Stimulated activated CD8-positive, alpha-beta memory T cell treated with anti-CD3 and anti-CD28 coated beads, Interleukin-15, amount 100 ng/mL, for 24 hours (primary cell): ENCODE measurements at regions not wholly inside any gene's neighbourhood (a gene's known extent, or its start where the extent isn't known, plus 50 kb on each side); places are given as distances from the start of the nearest gene placed in this dataset.

Source experiments
- DNase-seq: peaks from one replicate; pipeline ENCODE4 v3.0.0-alpha.2; 2020; ENCODE audit warnings: low read depth

DNA sequence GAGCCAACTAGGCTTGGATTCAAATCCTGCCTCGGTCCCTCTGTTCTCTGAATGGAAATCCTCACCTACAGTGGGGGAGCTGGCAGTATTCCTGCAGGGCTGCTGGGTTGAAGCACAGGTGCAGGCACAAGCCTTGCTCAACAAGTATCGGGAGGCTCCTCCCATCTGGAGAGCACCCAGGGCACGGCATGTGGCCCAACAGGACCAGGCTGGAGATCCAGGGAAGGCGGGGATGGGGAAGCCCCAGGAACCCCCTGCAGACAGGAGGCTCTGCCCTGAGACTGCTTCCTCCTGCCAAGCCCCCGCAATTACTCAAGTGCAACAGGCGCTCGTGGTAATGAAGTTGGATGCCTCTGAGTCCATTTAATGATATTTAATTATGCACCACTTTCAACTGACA lies 128.0 kb upstream of the VSTM2B start:
- no peak for DNase-seq

DNA sequence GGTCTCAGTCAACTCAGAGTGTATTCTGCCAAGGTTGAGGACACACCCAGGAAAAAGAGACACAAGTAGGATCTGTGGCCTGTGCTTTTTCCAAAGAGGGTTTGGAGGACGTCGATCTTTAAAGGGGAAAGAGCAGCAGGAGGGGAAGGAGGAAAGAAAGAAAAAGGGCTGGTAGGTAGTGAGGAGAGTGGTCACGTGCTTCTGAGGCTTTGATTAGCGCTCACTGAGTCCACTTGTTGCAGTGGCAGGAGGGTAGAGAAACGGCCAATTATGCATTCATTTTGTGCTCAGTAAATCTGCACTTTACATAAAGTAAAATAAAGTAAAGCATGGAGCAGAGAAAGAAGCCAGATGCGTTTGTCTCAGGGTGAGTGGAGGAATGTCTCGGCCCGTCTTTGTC lies 126.0 kb upstream of the VSTM2B start:
- DNase-seq, result no peak

DNA sequence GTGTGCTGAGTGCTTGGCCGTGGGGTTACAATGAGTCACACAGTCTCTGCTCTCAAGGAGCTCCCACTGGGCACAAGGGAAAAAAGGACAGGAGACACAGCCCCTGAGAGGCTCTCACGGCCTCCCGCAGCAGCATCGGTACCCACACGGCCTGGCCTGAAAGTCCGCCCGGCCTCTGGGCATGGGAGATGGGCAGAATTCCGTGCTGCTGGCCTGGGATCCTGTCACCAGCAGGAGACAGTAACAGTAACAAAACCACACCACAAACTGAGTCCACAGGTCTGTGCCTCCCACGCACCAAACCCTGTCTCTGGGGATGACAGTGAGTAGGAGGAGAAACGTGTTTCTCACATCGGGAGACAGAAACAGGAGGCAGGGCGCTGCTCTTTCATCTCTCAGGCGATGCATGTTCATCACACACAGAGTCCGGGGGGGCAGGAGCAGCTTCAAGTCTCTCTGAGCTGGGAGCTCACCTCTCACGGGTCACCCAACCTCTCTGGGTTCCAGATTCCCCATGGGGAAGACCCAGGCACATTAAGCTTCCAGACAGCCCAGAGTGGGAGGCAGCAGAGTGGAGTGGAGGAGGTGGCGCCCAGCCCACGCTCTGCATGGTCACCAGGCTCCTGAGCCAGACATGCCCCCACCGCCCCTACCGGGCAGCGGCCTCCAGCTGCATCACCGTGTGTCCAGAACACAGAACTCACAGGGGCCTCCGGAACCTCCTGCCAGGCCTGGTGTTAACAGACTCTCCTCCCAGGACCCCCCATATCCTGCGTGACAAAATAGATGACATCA lies 124.7 kb upstream of the VSTM2B start:
- no peak for DNase-seq

DNA sequence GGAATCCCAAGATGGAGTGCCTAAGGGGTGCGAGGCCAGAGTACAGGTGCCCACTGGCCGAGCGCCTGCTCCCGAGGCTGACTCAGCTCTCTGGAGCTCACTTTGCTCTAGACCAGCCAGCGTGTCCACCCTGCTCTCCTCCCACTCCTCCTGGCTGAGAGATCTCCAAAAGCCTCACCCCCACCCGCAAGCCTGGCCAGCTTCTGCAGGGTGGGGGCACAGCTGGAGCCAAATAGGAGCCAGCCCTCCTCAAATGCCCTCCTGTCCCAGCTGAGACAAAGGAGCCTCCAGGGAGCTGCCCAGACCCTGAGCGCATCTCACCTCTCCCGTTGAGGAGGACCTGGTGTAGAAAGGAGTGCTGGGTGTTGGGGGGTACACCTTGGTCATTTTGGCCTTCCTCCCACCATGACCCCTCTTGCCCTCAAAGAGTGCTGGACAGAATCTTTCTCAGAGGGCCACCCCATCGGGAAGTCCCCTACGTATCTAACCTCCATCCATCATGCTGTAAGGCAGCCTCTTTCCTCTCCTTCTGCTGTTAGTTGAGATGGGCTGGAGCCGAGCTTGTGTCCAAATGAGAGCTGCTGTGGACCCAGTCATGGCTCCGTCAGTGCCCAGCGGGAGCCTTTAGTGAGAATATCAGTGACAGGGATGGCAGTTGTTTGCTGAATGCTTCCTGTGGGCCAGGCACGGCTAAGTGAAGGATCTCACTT lies 123.9 kb upstream of the VSTM2B start:
- DNase-seq, result no peak

DNA sequence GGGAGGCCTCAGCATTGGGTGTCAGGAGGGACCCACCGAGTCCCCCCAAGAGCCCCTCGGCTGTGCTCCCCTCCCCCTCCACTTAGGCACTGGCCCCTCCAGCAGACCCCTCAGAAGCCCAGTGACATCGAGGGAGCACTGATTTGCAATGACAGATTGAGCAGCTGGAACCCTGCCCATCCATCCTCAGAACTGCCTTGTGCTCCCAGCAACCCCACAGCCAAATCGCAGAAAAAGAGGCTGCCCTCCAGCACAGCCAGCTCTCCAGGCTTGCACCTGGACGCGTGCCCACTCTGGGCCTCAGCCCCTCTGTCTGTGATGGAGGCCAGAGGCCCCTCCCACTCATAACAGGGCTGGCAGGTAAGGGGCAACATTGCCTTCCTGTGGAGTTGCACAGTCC lies 123.2 kb upstream of the VSTM2B start:
- DNase-seq, result no peak

DNA sequence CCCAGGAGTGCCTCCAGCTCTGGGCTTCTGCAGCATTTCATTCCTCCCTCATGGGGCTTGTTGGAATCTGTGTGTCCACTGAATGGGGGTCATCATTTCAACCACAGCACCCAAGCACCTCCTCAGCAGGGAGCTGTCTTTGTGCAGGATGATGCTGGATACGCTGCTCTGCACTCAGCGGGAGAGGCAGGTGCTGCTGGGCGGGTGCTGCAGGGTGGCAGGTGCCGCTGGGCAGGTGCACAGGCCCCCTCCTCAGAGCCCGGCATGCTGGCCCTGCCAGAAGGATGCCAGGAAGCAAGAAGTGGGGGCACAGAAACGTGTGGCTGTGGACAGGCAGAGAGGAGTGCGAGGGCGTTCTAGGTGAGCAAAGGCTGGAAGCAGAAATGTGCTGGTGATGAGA lies 121.8 kb upstream of the VSTM2B start:
- DNase-seq, result no peak

DNA sequence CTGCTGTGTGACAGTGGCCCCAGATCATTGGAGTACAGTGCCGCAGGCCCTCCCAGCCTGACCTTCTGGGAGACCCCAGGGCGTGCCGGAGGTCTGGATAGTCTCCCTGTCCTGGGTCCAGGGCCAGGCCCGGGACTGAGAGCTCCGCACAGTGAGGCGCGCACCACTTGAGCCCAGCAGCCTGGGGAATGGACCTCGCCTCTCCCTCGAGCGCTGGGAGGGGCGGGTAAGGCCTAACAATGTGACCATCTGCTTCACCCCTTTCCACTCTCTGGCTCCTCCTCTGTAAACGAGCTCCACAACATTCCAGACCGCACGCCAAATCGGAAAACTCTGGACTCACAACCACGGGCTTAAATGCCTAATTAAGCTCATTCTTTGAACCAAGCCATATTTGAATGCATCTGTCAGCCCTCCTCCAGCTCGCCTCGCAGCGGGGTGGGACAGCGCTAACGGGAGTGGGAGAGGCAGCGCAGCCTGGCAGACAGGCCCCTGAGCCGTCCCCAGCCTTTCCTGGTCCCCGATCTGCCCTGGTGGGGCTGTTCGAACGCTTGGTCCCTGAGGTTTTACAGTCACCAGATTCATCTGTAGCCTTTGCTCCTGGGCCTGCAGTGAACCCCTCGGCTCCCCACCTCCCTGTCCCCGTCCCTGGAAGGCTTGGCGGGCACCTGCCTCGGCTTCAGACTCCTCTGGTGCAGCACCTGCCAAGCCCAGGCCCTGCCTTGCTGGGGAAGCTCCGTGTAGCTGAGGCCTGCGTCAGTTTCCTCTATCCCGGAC lies 120.7 kb upstream of the VSTM2B start:
- DNase-seq, result no peak

DNA sequence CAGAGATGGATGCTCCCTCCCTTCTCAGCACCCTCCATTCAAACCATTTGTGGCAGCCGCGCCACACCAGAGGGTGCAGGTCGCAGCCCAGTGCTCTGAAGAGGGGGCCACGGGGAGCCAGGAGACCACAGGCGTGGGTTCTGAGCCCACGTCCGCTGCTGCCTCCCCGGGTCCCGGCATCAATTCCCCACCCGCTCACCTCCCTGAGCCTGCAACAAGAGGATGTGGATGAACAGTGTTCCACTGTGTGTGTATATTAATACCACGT lies 120.1 kb upstream of the VSTM2B start:
- no peak for DNase-seq

DNA sequence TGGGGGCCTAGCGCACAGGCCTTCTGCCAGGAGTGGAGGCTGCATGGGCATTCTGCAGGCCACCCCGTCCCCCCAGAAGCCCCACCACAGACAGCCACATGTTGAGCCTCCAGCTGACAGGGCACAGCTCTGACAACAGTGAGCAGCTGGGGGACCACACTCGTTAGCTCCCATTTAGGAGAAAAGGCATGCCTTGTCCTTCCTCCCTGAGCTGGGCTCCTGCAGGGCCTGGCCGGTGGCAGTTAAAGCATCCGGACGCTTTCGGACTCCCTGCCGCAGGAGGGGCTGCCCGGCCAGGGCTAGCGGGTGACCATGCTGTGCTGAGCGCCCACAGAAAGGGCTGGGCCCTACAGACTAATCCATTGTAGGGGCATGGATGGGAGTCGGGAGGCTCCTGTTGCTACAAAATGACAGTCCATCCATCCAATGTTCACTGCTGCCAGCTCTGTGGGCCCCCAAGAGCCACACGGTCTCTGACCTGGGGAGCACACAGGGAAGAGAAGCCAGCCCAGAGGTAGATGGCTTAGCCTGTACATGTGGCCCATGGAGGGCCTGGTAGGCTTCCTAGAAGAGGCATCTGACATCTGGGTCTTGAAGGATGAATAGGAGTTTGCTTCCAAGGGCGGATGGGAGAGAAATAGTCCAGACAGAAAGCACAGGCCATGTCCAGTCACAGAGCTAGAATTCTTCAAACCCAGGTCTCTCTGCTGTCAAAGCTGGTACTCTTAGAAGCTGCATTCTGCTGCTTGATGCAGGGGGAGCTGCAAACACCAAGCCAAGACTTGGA lies 116.5 kb upstream of the VSTM2B start:
- DNase-seq, result no peak

DNA sequence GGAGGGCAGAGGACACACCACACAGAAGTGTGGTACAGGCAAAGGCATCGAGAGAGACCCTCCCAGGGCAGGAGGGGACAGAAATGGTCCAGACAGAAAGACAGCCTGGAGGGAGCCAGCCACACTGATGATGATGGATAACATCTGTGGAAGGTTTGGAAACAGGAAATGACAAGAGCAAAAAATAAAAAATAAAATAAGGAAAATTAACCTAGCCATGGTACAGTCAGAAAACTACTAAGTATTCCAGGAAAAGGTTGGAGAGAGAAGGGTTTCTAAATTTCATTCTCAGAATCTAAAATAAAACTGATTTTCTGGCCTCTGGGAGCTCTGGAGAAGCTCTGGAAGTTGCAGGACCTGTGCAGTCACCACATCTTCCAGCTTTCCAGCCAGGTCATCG lies 115.2 kb upstream of the VSTM2B start:
- no peak for DNase-seq

DNA sequence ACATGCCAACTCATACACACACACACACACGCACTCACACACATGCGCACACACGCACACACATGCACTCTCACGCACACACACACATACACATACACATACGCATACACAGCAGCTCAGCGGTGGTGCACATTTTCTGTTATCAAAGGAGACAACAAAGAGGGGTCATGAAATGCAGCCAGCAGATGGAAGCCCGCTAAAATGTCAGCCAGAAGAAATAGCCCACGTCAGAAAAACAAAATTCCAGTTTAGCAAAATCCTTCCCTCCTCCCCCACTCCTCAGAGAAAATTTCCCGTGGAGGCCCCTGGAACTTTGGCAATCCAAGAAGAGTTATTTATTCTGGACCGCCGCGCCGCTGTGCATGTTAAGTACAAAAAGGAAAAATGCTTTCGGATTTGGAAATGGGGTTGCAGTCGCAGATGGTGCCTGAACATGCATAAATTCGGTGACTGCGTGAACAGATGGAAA lies 114.6 kb upstream of the VSTM2B start:
- no peak for DNase-seq

DNA sequence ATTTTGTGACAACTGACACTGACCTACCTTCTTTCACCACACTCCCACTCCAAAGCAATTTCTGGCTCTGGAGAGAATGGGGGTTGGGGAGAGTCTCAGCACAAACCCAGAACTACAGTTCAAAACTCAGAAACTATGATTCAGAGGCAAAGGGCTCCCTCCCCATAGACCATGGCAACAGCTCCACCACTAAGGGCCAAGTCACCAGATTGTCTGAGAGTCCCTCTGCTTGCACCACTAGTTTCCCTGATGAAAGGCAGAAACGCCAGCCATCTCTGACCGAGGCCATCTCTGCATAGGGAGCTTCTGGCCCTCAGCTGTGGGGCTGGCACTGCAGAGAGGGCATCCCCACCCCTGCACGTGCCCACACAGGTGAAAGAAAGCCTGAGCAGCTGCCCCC lies 112.4 kb upstream of the VSTM2B start:
- DNase-seq, result no peak

DNA sequence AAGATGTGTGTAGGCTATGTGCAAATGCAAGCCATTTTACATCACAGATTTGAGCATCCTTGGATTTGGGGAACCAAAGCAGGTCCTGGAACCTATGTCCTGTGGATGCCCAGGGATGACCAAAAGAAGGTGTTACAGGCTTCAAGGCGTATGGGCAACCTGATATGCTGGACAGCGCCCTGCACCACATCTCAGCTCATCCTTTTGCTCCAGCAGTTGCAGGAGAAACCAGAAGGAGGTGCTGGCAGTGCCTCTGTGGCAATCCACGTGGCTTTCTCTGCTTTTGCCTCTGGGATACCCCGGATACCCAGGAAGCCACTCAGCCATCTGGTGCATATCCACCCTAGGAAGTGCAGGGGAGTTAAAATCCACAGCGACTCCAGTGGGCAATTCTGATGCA lies 110.3 kb upstream of the VSTM2B start:
- no peak for DNase-seq

DNA sequence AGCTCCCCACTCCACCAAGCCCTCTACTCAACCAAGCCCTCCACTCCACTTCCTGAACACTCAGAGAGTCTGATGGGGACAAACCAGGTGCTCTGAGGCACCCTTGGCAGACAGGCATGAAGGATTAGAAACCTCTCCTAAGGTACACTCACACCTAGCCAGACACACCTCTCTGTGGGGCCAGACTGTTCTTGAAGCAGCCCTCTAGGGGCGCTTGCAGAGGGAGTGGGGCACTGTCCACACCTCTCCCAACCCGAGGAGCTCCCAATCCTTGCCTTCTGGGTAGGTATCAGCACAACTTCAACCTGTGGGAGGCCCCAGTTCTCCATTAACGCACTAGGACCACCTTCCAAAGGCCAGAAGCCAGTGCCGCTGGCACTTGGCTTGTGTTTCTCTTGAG lies 108.7 kb upstream of the VSTM2B start:
- no peak for DNase-seq

DNA sequence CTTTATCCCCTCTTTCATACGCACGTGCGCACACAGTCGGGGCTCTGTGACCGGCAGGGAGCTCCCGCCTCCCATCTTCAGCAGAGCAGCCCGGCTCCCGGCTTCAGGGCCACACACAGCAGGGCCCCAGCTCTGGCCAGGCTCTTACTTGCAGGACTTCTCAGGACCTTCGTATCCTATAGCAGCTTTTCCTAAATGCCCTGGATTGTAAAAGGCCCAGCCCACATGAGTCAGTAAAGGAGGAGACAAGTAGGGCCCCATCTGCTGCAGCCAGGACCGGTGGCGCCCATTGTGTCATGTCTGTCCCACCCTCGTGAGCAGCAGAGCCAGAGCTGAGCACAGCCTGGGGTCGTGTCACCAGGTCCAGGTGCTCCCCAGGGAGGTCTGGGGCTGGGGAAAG lies 107.6 kb upstream of the VSTM2B start:
- DNase-seq, result no peak

DNA sequence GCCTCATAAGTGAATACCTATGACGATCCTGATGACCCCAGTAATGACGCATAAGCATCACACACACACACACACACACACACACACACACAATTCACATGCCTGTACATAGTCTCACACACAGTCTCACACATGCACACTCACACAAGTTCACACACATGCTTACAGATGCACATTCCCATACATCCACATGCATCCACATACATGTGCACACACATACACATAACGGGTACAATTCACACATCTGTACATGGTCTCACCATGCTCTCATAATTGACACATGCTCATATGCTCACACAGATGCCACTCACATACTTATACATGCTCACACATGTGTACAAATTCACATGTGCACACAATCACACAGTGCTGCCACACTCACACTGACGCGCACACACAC lies 105.7 kb upstream of the VSTM2B start:
- no peak for DNase-seq

DNA sequence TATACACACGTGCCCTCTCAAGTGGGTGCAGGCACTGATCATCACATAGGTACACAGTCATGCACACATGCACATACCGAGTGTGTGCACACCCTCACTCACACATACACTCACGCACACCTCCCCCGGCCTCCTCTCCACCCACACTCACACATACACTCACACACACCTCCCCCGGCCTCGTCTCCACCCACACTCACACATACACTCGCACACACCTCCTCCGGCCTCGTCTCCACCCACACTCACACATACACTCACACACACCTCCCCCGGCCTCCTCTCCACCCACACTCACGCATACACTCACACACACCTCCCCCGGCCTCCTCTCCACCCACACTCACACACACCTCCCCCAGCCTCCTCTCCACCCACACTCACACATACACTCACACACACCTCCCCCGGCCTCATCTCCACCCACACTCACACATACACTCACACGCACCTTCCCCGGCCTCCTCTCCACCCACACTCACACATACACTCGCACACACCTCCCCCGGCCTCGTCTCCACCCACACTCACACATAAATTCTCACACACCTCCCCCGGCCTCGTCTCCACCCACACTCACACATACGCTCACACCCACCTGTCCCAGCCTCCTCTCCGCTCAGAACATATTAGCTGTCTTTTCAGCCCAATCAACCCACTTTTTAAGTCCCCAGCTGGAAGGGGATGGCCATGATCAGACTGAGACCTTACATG lies 105.2 kb upstream of the VSTM2B start:
- no peak for DNase-seq

DNA sequence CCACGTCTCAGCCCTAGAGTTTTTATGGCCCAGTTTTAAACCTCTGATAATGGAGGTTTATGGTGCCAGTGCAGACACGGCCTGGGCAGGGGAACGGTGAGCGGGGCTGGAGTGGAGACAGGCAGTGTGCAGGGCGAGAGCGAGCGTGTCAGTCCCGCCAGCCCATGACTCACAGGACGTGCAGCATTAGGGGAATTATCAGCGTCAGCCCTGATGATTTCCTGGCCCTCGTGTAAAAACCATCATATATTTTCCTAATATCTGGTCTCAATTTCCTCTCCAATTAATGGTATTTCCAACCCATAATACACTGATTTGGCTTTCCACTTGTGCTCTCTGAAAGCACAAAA lies 104.6 kb upstream of the VSTM2B start:
- no peak for DNase-seq

DNA sequence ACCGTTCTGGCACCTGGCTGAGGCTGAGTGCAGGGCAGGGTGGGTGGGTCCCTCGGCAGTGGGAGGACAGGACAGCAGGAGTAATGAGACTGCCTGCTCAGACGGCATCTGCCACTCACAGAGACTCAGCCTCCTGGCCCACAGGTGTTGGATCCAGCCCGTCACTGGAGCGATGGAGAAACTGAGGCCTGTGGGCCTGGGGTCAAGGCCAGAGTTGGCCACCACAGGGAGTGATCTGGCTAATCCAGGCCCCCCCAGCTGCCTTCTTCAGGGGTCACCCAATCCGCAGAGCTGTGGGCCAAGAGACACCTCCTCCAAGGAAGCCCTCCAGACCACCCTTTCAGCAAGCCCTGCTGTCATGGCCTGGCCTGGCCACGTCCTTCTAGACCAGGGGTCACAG lies 103.7 kb upstream of the VSTM2B start:
- no peak for DNase-seq

DNA sequence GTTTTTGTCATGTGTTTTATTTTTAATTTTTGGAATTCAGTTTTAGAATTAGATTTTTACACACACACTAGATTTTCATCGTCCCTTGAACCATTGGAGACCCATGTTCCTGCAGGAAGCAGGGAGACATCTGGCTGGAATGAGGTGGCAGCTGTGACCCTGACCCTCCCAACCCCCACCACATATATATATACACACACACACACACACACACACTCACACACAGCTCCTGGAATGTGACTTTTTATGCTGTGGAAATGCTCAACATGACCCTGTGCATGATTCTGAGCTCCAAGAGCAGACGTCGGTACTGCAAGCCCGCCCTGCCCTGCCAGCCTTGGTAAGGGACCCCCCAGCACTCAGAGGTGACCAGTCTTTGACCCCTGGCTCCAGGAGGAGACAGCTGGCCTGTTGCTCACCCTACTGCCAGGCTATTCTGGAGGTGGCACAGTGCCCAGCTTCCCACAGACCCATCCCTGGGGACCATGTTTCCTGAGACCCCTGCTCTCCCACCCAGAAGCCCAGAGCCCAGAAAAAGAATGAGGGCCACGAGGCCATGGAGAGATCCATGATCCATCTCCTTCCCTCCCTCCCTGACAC lies 103.2 kb upstream of the VSTM2B start:
- DNase-seq, result no peak

DNA sequence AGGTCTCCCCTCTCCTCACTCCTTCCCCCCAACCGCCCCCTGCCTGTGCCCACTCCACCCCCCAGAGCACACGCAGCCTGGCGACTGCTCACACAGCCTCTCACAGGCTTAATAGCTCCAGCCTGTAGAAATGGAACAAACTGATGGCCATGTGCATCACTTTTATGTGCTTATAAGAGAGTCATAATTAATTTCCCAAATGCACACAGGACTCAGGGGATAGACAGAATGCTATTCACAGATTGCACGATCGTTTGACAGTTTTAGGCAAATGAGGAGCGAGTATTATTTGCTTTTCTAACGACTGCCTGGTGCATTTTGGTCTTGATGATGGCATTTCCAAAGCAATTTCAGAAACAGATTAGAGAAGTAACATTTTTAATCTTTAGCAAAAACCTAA lies 97.7 kb upstream of the VSTM2B start:
- DNase-seq, result no peak

DNA sequence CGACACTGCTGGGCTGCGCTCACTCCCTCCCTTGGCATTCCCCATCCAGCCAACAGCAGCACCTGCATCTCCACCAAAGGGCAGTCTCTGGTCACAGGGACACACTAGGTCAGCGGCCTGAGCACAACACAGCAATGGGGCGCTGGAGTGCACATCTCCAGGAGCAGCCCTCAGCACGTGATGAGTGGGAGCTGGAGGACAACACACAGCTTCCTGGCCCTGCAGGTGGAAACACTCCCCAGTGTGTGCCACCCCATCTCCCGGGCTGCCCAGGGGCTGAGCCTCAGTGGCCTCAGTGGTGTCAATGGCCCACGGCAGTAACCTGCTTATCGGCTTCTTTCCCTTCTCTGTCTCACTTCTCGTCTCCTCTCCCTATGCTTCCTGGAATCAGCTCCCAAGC lies 96.8 kb upstream of the VSTM2B start:
- no peak for DNase-seq
